GM12891 (cell line): ENCODE measurements at regions not wholly inside any gene's neighbourhood (a gene's known extent, or its start where the extent isn't known, plus 50 kb on each side); places are given as distances from the start of the nearest gene placed in this dataset.

ENCODE experiments used
- DNase-seq: peaks from one replicate; pipeline ENCODE4 v3.0.0; 2011; ENCODE audit warnings: low spot score; ENCODE audit not compliant: insufficient read length
- FAIRE-seq: peaks from 2 replicates; lab custom pipeline; 2011; peaks lifted over from hg19 to GRCh38; lab: Jason Lieb, UNC
- PAX5 ChIP-seq: IDR thresholded peaks from 2 replicates; pipeline ENCODE4 v1.6.1; 2011; ENCODE audit warnings: low read length, moderate library complexity, mild to moderate bottlenecking; ENCODE audit not compliant: insufficient read depth, severe bottlenecking
- POLR2A ChIP-seq: IDR thresholded peaks from 2 replicates; pipeline ENCODE4 v1.6.1; 2011; ENCODE audit warnings: low read depth, low read length, control low read depth
- POLR2AphosphoS5 ChIP-seq: IDR thresholded peaks from 2 replicates; pipeline ENCODE4 v1.6.1; 2011; ENCODE audit warnings: low read depth, low read length, control low read depth
- POU2F2 ChIP-seq: IDR thresholded peaks from 2 replicates; pipeline ENCODE4 v1.6.1; 2011; ENCODE audit warnings: low read depth, mild to moderate bottlenecking, control low read depth, low read length, moderate library complexity
- SPI1 ChIP-seq: IDR thresholded peaks from 2 replicates; pipeline ENCODE4 v1.6.1; 2011; ENCODE audit warnings: low read depth, low read length, control low read depth
- TAF1 ChIP-seq: IDR thresholded peaks from 2 replicates; pipeline ENCODE4 v1.6.1; 2011; ENCODE audit warnings: low read depth, low read length, control low read depth

- no peak for TF ChIP-seq TAF1
- TF ChIP-seq POU2F2, result no peak
- TF ChIP-seq SPI1, result no peak
- TF ChIP-seq PAX5, result no peak
- TF ChIP-seq POLR2AphosphoS5, result no peak
- TF ChIP-seq POLR2A, result no peak
- no peak for FAIRE-seq
- DNase-seq, result no peak
Observed at GRCh38 chr20:24395151-24395550, 74.3 kb upstream of the SYNDIG1 start.

- DNase-seq (no peak), FAIRE-seq (no peak)
- TF ChIP-seq POLR2A (no peak), SPI1 (no peak), TAF1 (no peak), PAX5 (no peak)
Observed at GRCh38 chr20:24393903-24394302, 75.5 kb upstream of the SYNDIG1 start.

- no peak for FAIRE-seq
- no peak for DNase-seq
- TF ChIP-seq SPI1 (no peak), TAF1 (no peak), POLR2AphosphoS5 (no peak), POLR2A (no peak)
Observed at GRCh38 chr20:24392612-24393011, 76.8 kb upstream of the SYNDIG1 start.

- FAIRE-seq (no peak), DNase-seq (no peak)
- TF ChIP-seq POLR2AphosphoS5, result no peak
- TF ChIP-seq SPI1, result no peak
- no peak for TF ChIP-seq POLR2A
- TF ChIP-seq POU2F2, result no peak
- TF ChIP-seq TAF1, result no peak
- no peak for TF ChIP-seq PAX5
Observed at GRCh38 chr20:24389686-24390085, 79.7 kb upstream of the SYNDIG1 start.

- DNase-seq, result no peak
- no peak for FAIRE-seq
- TF ChIP-seq PAX5 (no peak), POU2F2 (no peak)
Observed at GRCh38 chr20:24388828-24389380, 80.5 kb upstream of the SYNDIG1 start.

- DNase-seq (no peak), FAIRE-seq (no peak)
- no peak for TF ChIP-seq TAF1
- no peak for TF ChIP-seq SPI1
- TF ChIP-seq POLR2A, result no peak
- TF ChIP-seq POU2F2, result no peak
- no peak for TF ChIP-seq PAX5
- no peak for TF ChIP-seq POLR2AphosphoS5
Observed at GRCh38 chr20:24385547-24385946, 83.9 kb upstream of the SYNDIG1 start.

GRCh38 chr20:24384865-24385264 lies 84.6 kb upstream of the SYNDIG1 start:
- FAIRE-seq, result no peak

GRCh38 chr20:24382743-24383142 lies 86.7 kb upstream of the SYNDIG1 start:
- FAIRE-seq, result no peak
- no peak for TF ChIP-seq TAF1
- no peak for TF ChIP-seq POU2F2
- no peak for TF ChIP-seq POLR2AphosphoS5
- TF ChIP-seq PAX5, result no peak
- no peak for TF ChIP-seq POLR2A
- no peak for TF ChIP-seq SPI1
- DNase-seq, result no peak

More at GRCh38 chr20:24384865-24385264, 84.6 kb upstream of the SYNDIG1 start:
- no peak for TF ChIP-seq SPI1
- no peak for TF ChIP-seq POLR2A
- TF ChIP-seq TAF1, result no peak
- TF ChIP-seq PAX5, result no peak
- TF ChIP-seq POLR2AphosphoS5, result no peak
- no peak for TF ChIP-seq POU2F2
- no peak for DNase-seq

GRCh38 chr20:24382331-24382730 lies 87.1 kb upstream of the SYNDIG1 start:
- DNase-seq (no peak), FAIRE-seq (no peak)
- TF ChIP-seq POU2F2 (no peak), TAF1 (no peak), PAX5 (no peak), SPI1 (no peak), POLR2A (no peak), POLR2AphosphoS5 (no peak)

- no peak for FAIRE-seq
- TF ChIP-seq PAX5 (no peak), SPI1 (no peak), POU2F2 (no peak), POLR2AphosphoS5 (no peak), TAF1 (no peak), POLR2A (no peak)
- no peak for DNase-seq
Observed at GRCh38 chr20:24381886-24382285, 87.5 kb upstream of the SYNDIG1 start.

- DNase-seq (no peak), FAIRE-seq (no peak)
- TF ChIP-seq POLR2A, result no peak
- TF ChIP-seq PAX5, result no peak
- TF ChIP-seq TAF1, result no peak
- TF ChIP-seq POU2F2, result no peak
- no peak for TF ChIP-seq SPI1
- TF ChIP-seq POLR2AphosphoS5, result no peak
Observed at GRCh38 chr20:24379484-24379927, 89.9 kb upstream of the SYNDIG1 start.
